C4-2B (cell line): ENCODE measurements at regions not wholly inside any gene's neighbourhood (a gene's known extent, or its start where the extent isn't known, plus 50 kb on each side); places are given as distances from the start of the nearest gene placed in this dataset.
"Not testable (repeated sequence)": the region's sequence is repeated elsewhere in the genome, so short reads cannot be mapped to it uniquely, and the experiment has no call there.

Experiments
- H3K27ac ChIP-seq: fragments of 450-650 bp; 2 replicates; pipeline ENCODE4 v1.5.1; 2017
- CTCF ChIP-seq: fragments of 450-650 bp; conservative IDR thresholded peaks from 2 replicates; pipeline ENCODE4 v1.5.1; 2017; ENCODE audit warnings: mild to moderate bottlenecking
- ZFX ChIP-seq: fragments of 450-650 bp; IDR thresholded peaks from 2 replicates; pipeline ENCODE4 v1.6.1; 2017

GRCh38 chr7:4460597-4460996 is 221.5 kb upstream of the FOXK1 start:
- H3K27ac ChIP-seq = no peak overlapping the region
- TF ChIP-seq CTCF = no peak
- TF ChIP-seq ZFX = no peak

DNA sequence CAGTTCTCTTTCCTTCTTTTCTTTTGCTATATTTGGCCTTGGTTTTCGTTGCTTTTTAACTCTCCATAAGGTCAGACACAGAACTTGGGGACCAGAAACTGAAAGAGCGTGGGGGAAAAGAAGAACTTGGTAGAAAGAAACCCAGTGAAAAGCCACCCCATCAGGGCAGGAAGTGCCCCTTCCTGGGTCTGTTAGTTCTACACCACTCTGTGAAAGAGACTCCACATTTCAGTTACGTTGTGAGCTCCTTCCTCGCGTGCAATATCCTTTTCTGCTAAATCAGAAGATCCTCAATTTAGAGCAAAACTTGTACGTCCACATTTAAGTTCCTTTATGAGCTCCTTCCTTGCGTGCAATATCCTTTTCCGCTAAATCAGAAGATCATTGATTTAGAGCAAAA is 220.6 kb upstream of the FOXK1 start:
- no peak for TF ChIP-seq ZFX
- no peak for TF ChIP-seq CTCF
- no peak overlapping the region for H3K27ac ChIP-seq

DNA sequence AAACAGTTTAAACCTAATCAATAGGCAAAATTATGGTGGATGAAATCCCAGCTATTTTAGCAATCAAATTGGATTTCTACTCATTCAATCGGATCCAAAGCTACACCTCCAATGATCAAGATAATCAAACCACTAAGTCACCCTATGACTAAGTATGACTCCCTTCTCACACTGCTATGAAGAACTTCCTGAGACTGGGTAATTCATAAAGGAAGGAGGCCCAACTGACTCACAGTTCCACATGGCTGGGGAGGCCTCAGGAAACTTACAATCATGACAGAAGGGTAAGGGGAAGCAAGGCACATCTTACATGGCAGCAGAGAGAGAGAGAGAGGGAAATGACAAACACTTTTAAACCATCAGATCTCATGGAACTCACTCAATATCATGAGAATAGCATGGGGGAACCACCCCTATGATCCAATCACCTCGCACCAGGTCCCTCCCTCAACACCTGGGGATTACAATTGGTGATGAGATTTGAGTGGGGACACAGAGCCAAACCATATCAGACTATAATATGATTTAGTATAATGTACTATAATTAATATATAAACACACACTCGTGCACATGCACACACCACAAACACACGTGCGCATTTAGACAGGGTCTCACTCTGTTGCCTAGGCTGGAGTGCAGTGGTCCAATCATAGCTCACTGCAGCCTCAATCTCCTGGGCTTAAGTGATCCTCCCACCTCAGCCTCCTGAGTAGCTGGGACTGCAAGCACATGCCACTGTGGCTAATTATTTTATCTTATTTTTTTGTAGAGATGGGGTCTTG is 213.6 kb upstream of the FOXK1 start:
- H3K27ac ChIP-seq = no peak overlapping the region
- TF ChIP-seq CTCF = no peak
- TF ChIP-seq ZFX = no peak

DNA sequence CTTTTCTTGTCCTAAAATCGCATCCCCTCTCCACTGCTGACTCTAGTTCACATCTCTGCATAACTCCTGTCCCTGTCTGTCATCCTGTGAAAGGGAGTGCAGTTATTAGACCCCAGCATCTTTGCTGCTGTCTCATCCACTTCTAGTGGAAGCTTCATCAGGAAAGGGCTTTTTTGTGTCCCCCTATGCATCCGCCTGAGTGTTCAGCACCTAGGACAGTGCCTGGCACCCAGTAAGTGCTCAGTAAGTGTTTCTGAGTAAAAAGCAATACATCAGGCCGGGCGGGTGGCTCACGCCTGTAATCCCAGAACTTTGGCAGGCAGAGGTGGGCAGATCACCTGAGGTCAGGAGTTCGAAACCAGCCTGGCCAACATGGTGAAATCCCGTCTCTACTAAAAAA is 211.8 kb upstream of the FOXK1 start:
- TF ChIP-seq CTCF (no peak), ZFX (no peak)
- H3K27ac ChIP-seq = no peak overlapping the region

DNA sequence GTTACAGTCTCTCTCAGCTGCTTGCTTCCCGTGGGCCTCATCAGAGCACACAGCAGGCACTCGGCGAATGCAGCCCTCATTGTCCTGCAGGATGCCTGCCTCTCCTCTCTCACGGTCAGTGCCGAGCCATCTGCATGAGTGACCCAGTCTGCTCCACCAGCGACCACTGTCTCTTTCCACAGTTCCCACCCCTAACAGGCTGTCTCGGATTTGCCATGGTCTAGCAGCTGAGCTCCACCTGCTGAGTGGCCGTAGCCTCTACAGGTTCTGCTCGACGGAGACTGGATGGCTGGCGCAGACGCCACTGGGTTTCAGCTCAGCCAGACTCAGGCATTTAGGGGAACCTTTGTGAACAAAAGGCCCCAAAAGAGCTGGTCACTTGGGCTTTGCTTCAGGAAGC is 209.4 kb upstream of the FOXK1 start:
- no peak overlapping the region for H3K27ac ChIP-seq
- TF ChIP-seq ZFX = no peak
- TF ChIP-seq CTCF = no peak

GRCh38 chr7:4479367-4480039 is 202.6 kb upstream of the FOXK1 start:
- TF ChIP-seq ZFX (no peak), CTCF (peak; percentile 72)
- H3K27ac ChIP-seq = no peak overlapping the region

DNA sequence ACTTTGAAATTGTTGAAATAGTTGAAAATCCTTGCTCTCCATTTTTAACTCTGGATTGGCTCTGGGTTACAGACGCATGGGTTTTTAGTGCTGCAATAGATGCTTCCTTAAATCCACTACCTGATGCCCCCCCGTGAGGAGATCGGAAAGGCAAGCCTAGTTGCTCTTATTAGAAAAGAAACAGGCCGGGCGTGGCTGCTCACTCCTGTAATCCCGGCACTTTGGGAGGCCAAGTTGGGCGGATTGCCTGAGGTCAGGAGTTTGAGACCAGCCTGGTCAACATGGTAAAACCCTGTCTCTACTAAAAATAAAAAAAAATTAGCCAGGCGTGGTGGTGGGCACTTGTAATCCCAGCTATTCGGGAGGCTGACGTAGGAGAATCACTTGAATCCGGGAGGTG is 202.0 kb upstream of the FOXK1 start:
- H3K27ac ChIP-seq = not testable (repeated sequence)

DNA sequence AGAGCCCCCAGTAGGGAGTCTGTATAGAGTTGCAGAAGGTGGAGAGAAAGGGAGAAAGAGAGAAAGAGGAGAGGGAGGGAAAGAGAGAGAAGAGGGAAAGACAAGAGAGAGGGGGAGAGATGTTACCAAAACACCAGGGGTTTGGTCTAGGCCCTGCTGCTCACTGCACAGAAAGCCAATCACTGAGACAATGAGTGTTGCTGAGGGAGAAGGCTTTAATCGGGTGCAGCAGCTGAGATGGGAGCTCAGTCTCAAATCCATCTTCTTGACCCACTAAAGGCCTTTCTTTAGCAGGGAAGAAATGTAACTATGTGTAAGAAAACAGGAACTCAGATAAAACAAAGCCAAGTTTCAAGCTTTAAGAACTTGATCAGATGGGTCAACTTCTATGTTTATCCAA is 198.2 kb upstream of the FOXK1 start:
- no peak overlapping the region for H3K27ac ChIP-seq
- TF ChIP-seq CTCF = no peak
- no peak for TF ChIP-seq ZFX
